Skin epidermis (tissue), 12 donors: ENCODE measurements at regions not wholly inside any gene's neighbourhood (a gene's known extent, or its start where the extent isn't known, plus 50 kb on each side); places are given as distances from the start of the nearest gene placed in this dataset.

ENCODE experiments used
- H3K27ac ChIP-seq, 21 experiments: fragments of 200-600 bp; sonication (generic) in 11 of 21; one replicate each; pipeline ENCODE4 v1.5.0; 2020; ENCODE audit warnings: mild to moderate bottlenecking in 3 of 21, inconsistent platforms in 2 of 21, moderate library complexity in 2 of 21
- H3K4me3 ChIP-seq, 7 experiments: fragments of 200-600 bp; sonication (generic) in 2 of 7; one replicate each; pipeline ENCODE4 v1.5.0; 2020; ENCODE audit warnings: inconsistent platforms in 2 of 7, mild to moderate bottlenecking in 2 of 7, moderate library complexity in 1 of 7

DNA sequence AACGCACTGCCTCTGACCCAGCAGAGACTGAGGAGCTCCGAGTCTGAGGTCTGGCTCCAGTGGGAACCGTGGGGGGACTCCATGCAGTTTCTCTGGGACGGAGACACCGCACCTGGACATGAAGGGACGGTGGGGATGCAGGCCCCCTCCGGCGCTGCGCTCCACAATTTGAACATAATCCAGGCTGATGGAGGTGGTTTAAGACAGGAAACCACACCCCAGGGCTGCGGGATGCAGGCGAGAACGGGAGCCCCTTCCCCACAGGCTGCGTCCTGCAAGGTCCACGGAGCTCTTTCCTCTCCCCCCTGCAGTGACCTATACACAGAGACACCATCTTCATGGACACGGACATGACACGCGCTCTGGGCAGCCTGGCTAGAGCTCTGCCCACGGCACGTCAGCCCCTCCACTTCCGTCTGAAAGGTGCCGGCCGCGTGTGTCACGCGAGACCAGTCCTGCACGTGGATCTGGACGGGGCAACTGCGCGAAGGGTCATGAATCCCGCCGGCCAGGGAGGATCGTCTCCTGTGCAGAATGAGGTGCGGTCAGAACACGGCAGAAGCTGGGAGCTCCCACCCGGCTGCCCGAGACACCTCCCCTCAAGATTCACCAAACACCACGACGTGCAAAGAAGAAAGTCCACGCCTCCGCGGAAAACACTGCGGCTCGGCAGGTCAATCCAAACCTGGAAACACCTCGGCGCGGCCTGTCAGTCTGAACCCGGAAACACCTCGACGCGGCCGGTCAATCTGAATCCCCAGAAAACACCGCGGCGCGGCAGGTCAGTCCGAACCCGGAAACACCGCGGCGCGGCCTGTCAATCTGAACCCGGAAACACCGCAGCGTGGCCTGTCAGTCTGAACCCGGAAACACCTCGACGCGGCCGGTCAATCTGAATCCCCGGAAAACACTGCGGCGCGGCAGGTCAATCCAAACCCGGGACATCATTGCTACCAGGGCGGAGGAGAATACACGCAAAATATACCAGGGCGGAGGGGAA is 212.4 kb downstream of the BRD1 start:
- Histone ChIP-seq H3K4me3 (no peak overlapping the region), H3K27ac (no peak overlapping the region)

DNA sequence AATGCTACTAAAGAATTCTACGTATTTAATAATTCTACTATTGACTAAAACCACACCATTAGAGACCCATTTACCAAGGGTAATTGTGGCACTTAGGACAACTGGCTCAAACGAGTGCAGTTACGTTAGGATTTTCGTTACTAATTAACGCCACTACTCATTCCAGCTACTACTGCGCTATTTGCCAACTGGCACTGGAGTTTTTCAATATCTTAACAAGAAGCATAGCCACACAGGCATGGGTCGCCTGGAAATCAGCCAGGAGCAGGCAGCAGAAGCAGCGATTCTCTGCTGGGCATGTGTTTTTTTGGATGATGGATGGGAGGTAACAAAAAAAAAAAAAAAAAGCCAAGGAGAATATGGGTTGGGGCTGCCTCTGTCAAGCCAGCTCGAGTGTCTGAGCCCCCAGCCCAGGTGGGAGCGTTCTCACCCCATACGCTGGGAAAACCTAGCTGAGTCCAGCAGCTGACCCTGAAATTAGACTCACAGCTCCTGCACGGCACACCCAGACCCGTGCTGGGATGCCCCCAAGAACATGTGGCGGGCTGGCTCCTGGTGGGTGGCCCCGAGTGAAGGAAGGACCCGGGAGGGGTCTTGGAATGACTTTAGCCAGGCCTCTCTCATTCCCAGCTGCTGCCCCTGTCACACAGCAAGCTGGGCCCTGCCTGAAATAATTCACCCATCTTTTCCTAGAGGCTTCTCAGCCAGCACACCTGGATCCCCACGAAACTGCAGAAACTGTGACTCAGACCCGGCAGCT is 214.0 kb downstream of the BRD1 start:
- Histone ChIP-seq H3K27ac (no peak overlapping the region), H3K4me3 (no peak overlapping the region)

DNA sequence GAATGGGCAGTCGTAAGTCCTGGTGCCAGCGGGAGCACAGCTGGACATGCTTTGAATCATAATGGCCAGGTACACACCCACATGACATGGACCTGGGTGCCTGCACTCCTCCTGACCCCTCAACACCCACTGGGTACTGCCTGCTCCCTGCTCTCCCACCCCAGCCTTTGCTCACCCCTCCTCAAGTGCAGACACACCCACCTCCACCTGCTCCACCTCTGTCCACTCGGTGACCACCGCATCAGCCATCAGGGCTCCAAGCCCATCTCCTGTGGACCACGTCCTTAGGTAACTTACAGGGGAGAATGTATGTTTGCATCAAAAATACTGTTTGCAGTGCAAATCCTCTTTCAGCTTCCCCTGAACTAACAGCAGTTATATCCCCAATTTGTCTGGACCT is 214.6 kb downstream of the BRD1 start:
- H3K27ac ChIP-seq, result no peak overlapping the region
- no peak overlapping the region for H3K4me3 ChIP-seq

- Histone ChIP-seq H3K4me3 (no peak overlapping the region), H3K27ac (no peak overlapping the region)
Observed at GRCh38 chr22:49609207-49609876, 218.3 kb downstream of the BRD1 start.

DNA sequence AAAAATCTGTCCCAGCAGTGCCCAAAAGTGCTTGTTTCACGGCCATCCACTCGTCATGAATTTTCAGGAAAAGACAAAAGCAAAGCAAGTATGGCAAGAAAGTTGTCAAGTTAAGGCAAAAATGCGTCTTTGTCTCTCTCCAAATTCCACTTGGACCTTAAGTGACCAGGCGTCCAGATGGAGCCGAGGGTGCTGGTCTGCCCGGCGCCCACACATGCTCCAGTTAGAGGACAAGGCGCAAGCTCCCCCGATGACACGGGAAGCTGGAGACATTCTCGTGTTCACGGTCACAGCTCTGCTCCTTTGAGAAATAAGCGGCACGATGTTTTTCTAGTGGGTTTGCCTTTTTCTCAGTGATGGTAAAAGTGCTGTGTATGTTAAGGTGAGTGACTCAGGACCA is 219.0 kb downstream of the BRD1 start:
- Histone ChIP-seq H3K27ac (no peak overlapping the region), H3K4me3 (no peak overlapping the region)

DNA sequence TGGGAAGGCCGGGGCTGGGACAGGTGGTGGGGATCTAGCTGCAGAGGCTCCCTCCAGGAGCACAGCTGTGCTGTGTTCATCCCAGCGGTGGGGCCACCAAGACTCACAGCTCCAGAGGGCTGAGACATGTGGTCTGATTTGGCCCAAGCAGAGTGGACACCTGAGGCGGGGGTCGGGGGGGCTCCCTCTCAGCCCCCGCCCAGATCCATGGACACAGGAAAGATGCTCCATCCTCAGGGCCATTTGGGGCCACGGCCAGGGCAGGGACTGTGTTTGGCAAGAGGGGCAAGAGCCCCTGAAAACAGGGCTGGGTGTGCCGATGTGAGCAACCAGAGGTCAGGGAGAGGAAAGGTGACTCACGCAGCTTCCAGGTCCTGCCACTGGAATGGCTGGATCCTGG is 219.4 kb downstream of the BRD1 start:
- no peak overlapping the region for H3K4me3 ChIP-seq

GRCh38 chr22:49607821-49608220 is 219.9 kb downstream of the BRD1 start:
- Histone ChIP-seq H3K27ac (no peak overlapping the region), H3K4me3 (no peak overlapping the region)

More for the DNA sequence above, 219.4 kb downstream of the BRD1 start:
- no peak overlapping the region for H3K27ac ChIP-seq

- H3K4me3 ChIP-seq, result no peak overlapping the region
Observed at GRCh38 chr22:49606562-49607290, 220.9 kb downstream of the BRD1 start.

DNA sequence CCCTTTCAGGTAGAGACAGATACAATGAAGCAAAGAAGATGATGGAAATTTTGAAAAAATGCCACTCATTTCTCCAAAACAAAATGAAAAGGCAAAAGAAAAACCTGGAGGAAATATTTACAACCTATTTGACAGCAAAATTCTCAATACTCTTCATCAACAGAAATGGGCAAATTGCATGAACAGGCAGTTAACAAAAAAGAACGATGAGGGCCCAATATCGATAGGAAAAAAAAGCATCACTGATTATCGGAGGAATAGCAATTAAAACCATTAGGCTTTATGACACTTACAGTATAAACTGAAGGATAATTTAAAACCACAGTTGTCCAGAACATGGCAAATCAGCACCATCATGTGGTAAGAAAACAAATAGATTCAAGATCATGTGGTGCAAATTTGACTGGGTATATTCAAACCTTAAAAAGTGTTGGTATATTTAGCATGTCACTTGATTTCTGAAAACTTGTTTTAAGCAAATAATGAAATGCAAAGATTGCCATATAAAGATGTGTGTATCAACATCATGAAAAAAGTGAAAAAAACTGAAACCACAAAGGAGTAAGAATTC is 222.9 kb downstream of the BRD1 start:
- Histone ChIP-seq H3K4me3 (no peak overlapping the region), H3K27ac (no peak overlapping the region)

More at GRCh38 chr22:49606562-49607290, 220.9 kb downstream of the BRD1 start:
- no peak overlapping the region for H3K27ac ChIP-seq

DNA sequence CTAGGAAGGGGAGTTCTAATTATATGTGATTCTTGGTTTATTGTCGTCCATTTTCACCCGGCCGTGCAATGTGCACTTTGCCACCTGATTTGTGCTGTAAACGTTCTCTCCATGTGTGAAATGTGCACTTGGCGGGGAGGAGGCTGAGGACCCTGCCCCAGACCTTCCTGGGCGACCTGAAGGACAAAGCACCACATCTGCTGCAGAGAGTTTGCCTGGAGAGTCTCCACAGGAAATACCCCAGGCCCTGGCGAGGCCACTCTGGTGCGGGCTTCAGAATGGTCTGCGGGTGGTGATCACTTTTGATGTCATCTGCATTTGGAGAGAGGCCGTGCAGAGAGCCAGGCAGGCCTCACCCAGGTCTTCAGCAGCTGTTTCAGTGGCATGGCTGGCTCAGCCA is 224.7 kb downstream of the BRD1 start:
- Histone ChIP-seq H3K4me3 (no peak overlapping the region), H3K27ac (no peak overlapping the region)

- Histone ChIP-seq H3K4me3 (no peak overlapping the region), H3K27ac (no peak overlapping the region)
Observed at GRCh38 chr22:49602481-49602880, 225.2 kb downstream of the BRD1 start.

DNA sequence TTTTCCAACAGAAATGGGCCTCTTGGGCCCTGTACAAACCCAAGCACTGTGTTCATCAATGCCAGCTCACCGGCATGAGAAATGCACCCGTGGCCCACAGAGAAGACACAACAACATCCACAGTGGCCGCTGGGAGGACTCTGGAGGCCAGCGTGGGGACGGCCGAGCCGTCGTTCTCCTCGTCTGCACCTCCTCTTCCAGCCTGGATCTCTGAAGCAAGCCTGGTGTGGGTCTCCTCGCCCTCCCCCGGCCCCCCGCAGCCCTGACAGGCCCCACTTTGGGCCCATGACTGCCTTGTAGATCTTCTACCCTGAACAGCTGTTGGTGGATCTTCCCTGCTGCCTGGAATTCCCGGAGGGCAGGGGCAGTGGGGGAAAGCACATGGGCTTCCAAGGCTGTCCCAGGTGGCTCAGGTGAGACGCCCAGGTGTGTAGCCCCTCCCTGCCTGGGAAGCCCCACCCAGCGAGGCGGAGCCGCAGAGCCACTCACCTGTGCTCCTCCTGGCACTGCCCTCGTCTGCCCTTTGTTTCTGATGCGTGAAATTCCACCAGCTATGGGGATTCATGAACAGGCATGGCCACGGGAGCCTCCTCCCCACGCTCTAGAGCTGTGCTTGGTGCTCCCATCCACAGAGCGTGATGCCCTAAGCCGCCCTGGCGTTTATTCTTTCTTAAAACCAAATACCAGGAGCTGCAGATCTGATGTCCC is 225.9 kb downstream of the BRD1 start:
- H3K27ac ChIP-seq, result no peak overlapping the region
- no peak overlapping the region for H3K4me3 ChIP-seq

DNA sequence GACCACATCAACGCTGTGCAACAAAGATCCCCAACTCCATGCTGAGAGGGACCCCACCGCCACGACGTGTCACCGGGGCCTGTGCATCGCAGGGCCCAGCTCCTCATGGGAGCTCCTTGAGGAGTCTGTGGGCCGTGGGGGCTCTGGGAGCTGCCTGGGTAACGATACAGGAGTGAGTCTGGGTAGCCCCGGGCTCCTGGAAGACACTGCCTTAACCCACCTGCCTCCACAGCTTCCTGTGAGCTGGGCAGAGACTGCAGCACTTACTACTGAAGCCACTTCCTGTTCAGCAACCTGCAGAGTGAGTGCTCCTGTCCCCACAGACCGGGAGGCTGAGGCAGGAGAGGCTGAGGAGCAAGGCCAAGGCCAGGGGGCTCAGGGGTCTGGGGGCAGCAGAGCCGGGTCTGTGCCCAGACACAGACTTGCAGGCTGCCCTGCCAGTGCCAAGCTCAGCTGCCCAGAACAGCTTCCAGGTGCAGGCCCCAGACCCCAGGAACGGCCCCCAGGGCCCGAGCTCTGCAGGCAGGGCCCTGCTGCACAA is 226.7 kb downstream of the BRD1 start:
- no peak overlapping the region for H3K4me3 ChIP-seq
- H3K27ac ChIP-seq, result no peak overlapping the region

GRCh38 chr22:49600468-49600867 is 227.2 kb downstream of the BRD1 start:
- H3K27ac ChIP-seq, result no peak overlapping the region
- H3K4me3 ChIP-seq, result no peak overlapping the region

DNA sequence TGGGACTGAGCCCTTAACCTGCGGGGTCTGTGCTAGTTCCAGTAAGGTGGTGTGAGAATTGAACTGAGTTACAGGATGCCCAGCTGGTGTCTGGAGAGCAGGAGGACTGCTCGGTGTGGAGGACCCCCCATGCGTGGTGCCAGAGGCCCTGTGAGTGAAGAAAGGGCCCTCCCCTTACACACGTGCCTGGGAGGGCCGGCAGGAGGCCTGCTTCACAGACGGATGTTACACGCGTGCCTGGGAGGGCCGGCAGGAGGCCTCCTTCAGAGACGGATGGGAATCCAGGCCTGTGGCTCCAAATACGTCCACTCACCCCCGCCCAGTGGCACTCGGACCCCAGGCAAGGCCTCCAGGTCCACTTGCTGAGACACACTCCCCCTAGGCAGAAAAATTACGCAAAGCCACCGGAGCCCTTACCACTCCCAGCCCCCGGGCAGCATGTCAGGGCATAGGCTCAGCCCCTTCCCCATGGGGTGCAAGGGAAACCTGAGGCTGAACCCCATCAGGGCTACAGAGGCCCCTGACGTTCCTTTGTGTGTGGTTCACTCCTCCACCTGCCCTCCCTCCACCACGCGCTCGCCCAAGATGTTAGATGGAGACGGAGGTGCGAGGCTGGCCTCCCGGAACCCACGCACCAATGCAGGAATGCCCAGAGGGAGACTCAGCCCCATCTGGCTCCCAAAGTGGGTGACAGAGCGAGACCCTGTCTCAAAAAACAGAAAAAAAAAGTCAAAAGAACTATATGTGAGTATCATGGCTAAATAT is 227.8 kb downstream of the BRD1 start:
- no peak overlapping the region for H3K4me3 ChIP-seq
- no peak overlapping the region for H3K27ac ChIP-seq

DNA sequence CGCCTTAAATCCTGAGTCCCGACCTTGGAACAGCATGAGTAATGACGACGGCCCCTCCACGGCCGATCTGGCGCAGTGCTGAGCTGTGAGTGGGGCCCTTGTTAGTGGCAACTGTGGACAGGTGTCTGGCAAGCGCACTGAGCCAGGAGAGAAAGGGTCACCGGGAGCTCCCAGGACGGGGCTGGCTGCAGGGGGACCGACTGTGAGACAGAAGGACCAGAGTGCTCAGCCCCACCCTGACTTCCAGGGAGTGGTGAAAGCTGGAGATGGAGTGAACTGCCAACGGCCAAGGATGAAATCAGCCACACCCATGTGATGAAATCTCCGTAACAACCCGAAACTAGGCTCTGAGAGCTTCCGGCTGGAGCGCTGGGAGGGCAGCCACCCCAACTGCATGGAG is 228.6 kb downstream of the BRD1 start:
- Histone ChIP-seq H3K4me3 (no peak overlapping the region), H3K27ac (no peak overlapping the region)

GRCh38 chr22:49598338-49598737 is 229.3 kb downstream of the BRD1 start:
- H3K4me3 ChIP-seq, result no peak overlapping the region
- no peak overlapping the region for H3K27ac ChIP-seq
